HG02852 (cell line): ENCODE measurements at regions not wholly inside any gene's neighbourhood (a gene's known extent, or its start where the extent isn't known, plus 50 kb on each side); places are given as distances from the start of the nearest gene placed in this dataset.

Experiments
- ATAC-seq: cut with Tn5 transposase; IDR thresholded peaks from one replicate; pipeline ENCODE4 v1.9.1; 2021; ENCODE audit warnings: mild to moderate bottlenecking, moderate library complexity; ENCODE audit not compliant: unreplicated experiment

DNA sequence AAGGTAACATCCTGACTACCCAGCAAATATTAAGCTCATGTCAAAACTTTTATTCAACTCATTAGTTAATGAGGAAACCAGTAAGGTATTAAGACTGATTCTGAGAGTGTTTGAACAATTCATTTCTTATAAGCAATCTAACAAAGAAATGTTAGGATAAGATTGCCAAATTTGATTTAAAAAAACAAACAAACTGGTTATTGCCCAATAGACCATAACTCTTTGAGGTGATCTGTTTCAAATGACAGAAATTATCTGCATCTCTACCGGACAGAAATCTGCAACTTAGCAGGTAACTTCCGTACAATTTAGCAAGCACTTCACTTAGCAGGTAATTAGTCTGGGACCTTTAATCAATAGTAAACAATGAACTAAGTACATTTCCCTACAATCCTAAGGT lies 82.9 kb upstream of the BARX2 start:
- ATAC-seq = no peak

DNA sequence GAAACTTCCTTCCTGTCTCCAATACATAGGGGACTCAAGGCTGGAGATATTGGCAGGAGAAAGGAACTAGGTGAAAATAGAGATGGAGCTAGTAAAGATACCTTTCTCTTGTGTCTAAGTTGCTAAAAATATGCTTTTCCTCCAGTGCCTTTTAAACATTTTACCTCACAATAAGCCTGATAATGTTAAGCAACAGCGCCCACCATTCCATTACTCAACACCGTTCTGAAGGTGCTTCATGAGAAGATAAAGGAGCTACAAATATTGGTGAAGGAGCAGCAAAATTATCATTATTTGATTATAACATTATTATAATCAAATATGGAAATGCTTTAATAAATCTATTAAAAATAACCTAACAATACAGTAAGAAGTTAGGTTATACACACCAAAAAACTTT lies 83.6 kb upstream of the BARX2 start:
- ATAC-seq = no peak

DNA sequence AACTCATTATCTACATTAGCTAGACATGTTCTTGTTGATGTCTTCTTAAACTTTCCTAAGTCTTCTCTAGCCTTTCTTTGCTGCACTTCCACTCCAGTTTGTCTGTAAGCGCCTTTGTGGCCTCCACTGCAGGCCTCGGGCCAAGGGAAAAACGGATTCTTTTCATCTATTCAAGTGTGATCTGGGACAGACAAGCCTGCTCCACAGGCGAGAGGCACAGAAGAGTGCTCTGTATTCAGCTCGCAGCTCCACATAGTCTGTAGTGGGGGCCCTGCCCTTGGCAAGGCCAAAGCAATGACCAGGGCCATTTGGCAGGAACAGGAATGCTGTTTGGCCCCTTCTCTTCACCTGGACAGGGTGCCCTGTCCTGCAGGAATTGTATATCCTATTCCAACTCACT lies 84.1 kb upstream of the BARX2 start:
- ATAC-seq = no peak

DNA sequence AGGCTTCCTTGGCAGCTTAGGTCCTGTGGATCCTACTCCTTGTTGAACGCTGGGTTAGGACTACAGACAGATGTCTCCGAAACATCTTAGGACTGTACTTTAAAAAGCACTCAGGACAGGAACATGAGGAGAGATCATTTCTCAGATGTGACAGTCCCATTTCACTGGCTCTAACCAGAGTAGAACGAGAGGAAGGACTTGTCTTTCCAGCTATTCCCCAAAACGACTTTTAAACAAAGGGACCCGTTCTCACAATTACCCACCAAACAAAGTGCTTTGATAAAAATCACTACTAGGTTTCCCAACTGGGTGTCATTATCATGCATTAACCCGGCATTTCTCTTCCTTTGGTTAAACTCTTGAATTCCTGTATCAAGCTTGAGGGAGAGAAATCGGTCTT lies 84.7 kb upstream of the BARX2 start:
- no peak for ATAC-seq

DNA sequence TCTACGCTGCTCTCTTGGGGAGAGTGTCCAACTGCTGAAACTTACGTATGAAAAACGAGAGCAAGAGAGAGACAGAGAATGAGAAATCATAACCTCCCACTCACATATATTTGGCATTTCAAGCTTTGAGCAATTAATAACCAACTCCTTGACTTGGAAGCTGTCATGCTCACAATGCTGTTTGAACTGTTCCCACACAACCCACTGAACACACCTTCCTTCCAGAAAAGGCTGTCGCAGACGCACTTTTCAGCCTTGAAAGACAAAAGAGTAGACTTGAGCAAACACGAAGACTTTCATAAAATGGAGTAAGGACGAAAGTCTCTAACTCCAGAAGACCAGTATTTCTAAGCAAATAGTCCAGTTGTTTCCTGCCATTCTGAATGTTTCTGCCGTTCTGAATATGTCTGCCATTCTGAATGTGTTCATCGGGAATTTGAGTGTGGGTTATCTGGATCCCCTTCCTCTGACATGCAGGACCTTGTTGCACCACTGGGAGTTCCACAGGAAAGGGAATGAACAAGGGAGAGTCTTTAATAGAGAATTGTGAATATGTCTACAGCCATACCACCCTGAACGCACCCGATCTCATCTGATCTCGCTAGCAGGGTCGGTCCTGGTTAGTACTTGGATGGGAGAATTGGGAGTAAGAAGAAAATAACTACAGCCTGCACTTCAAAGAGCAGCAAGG lies 86.2 kb upstream of the BARX2 start:
- no peak for ATAC-seq

DNA sequence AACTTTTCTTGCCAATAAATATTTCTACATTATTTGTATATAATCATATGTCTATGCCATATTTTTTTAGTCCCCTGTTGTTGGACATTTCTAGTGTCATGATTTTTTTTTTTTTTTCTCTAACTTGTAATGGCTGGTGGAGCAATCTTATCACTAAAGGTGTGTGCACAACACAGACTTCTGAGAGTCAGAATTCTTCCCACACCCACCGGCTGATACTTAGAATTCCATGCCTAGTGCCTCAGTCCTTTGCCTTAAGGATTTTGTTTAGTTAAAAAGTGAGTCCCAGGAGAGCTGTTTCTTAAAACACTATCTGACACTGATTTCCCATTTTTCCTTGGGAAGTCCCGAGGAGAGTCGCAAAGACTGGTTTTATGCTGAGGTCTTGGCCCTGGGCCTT lies 87.7 kb upstream of the BARX2 start:
- ATAC-seq = no peak

DNA sequence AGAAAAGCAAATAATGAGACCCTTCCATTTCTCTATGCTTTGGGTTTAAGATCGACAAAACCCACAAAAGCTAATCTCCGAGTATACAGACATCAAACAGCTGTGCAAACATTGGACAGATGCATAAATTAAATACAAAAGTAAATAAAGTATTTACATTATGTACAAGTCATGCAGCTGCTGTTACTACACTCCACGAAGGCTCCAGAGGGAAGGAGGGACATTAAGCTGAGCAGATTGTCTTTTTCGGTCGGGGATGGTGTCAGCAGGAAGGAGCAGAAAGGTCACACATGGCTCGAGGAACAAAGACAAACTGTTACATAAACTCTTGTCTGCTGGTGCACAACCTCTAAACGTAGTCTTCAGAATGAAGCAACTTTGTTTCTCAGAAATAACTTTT lies 88.8 kb upstream of the BARX2 start:
- no peak for ATAC-seq

DNA sequence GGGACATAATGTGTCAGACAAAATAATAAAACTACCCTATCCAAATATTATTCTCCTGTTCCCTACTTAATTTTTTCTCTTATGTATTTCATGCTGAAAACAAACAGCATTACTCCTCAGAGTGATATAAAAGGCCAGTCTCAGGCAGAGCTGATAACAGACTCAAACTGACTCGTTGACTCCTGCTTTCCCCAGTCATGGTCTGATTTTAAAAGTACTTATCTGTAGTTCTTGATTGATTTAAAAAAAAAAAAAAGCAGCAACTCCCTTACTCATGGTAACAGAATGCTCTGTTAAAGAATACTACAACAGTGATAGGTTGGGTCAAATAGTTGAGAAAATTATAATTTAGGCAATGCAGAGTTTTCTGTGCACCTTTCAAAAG lies 90.3 kb upstream of the BARX2 start:
- no peak for ATAC-seq

DNA sequence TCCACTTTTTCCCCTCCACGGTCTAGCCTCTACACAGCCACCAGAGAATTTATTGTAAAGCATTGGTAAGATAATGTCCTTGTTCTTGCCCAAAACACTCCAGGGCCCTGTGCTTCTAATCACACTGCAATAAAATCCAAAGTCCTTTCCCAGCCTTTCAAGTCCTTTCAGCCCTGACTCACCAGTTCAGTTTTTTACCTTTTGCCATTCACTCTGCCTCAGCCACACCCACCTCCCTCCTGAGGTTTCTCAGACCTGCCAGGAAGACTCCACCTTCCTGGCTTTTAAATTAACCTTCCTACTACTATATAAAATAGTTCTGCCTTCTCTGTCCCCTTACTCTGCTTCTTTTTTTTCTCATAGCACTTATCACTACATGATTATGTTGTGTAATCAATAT lies 91.0 kb upstream of the ARHGAP32 start:
- ATAC-seq = no peak

DNA sequence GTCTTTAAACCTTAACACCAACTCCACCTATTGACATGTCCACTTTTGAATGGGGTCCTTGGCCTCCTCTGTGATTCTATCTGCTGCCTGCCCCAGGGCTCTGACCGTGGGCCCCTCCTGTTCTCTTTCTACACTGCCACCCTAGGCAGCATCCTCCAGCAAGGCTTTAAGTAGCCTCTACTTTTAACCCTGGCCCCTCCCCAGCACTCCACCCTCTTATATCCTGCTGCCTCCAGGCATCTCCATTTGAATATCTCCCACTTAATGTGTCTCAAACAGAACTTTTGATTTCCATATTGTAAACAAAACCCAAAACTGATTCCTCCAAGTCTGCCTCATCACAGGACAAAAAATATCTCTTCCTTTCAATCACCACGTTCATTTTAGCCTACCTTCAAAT lies 90.5 kb upstream of the ARHGAP32 start:
- no peak for ATAC-seq

DNA sequence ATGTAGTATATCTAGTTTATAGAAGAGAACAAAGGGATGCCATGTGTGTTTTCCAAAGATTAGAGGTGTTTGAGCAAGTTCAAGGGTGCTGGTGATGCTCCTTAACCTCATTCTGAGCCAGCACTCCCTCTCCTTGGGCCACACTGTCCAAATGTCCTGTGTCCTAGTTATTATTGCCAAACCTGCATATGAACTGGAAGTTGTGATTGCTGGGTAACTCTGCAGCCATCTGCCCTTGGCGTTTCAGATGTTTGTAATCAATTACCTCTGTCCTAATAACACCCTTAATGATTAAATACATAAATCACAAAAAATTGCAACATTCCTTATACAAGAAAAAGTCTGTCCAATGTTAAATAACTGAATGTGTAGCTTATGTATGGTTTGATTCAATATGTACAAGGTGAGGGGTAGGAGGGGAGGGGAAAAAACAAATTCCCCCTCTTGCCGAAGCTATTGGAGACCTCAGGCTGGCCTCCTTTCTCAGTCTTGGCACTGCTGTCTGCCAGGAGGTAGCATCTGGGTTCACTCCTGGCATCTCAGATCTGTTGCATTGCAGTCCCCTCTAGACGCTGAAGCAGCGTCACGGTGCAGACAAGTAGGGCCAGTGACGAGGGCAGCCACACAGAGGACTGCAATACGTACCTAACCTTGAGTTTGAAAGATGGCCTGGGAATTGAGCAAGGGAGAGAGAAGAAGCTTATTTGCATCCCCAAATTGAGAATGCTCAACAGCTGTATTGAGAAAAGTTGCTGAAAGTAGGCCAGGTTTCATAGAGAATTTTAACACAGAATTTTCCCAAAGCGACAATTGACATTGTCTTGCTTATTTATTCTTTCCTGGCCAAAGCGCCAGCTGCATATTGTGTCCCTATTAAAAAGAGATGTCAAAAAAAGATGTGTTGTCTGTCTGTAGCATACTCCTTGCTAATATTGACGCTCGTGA lies 89.6 kb upstream of the ARHGAP32 start:
- no peak for ATAC-seq

DNA sequence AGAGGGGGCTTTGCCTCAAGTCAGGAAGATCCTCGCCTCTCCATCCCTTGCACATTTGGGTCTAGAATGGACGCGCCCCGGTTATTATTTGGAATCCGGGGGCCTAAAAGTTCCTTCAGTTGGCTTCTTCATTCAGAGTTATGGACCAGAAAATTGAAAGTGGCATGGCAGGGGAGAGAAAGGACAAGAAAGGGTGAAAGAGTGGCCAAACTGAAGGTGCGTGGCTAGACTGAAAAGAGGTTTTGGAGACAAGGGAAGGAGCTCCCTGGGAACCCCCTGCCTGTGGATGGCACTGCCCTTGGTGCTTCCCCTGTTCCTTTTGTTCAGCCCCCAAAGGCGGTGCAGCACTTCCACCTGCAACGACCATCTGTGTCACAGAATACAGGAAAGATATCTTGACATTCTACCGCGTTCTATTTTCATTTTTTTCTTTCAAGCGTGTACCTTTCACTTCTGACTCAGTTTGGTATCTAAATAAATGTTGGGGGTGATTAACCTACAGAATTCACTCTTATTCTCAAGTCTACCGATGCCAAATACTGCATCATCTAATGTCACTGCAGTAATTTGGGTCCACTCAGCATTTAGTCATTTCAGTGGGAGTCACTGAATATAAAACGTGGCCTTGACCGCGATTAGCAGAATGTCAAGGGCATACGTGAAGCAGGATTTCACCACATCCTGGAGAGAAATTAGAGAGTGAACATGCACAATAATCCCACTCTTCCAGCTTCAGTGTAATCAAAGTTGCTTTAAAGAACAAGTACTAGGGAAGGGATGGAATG lies 88.1 kb upstream of the ARHGAP32 start:
- peak; percentile 4 for ATAC-seq

DNA sequence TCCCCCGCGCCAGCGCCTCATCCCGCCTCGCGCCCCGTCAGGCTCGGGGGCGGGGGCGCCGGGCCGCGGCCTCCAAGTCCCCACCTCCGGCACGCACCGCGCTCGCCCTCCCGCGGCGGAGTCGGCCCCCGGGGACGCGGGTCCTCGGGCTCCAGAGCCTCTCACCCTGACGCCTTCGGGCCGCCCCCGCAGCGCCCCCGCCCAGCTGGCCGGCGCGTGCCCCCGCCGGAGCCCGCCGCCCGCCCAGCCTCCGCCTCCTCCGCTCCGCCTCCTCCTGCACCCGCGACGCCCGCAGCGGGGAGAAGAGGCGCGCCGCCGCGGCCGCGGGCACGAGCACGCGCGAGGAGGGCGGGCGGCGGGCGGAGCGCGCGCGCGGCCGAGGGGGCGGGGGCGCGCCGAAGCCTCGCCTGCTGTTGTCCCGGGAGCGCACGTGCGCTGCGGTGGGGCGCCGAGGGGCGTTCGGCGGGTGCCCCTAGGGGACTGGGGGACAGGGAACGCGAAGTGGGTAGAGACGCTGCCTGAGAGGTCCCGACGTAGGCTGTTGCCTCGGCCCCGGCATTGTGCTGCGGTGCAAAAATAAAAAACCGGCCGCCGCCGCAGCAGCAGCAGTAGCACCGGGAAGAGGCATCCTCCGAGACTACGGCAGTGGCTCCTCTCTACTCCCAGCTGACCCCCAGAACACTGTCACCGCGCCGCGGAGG lies 87.4 kb upstream of the ARHGAP32 start:
- ATAC-seq = peak; percentile 65

DNA sequence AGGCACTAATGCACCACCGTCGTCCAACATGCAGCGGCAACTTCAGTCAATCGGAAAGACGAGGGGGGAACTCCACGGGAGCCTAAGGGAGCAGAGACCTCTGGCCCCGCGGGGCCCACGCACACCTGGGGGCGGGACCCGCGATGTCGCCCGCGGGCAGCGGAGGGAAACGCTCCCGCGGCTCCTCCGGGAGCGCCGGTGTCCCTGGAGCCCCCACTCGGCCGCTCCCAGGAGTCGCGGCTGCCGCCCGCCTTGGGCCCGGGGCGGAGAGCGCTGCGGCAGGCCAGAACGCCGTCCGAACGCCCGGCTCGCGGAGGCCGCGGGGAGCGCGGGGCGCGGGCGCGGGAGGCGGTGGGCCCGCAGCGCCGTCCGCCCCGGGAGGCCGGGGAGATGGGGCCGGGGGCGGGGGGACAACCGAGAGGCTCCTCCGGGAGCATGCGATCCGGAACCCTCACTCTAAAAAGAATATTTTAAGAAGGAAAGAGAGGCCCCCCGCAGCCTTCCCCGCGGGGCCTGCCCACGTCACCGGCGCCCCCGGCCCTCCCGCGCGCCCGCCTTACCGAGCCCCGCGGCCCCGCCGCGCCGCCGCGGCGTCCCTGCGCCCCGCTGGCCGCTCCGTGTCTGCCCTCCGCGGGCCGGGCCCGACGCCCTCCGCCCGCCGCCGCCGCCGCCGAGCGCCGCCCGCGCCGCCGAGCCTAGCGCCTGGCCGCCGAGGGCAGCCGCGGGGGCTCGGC lies 86.6 kb upstream of the ARHGAP32 start:
- ATAC-seq = peak; percentile 10

DNA sequence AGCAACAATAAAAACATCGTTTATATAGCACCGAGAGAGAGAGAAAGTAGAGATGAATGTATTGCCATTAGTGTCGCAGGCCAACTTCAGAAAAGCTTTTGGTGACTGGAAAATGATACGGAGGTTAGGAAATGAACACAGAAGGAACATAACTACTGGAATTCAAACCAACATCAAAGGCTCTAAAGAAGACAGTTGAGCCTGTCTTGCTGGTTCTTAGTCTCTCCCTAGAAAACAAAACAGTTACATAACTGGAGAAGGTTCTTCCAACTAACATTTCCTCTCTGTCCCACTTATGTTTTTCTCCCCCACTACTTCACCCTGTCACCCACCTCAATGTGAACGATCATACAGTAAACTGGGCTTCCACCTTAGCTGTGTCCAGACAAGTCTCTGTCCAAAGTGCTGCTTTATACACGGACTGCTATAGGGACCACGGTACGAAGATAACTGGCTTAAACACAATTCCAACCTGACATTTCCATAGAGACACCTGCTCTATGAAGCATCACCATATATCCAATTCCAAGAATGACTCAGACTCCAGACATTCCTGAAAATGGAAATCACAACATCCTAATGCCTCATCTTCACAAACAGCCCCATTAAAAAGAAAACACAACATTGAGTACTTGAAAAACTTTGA lies 85.2 kb upstream of the ARHGAP32 start:
- no peak for ATAC-seq

DNA sequence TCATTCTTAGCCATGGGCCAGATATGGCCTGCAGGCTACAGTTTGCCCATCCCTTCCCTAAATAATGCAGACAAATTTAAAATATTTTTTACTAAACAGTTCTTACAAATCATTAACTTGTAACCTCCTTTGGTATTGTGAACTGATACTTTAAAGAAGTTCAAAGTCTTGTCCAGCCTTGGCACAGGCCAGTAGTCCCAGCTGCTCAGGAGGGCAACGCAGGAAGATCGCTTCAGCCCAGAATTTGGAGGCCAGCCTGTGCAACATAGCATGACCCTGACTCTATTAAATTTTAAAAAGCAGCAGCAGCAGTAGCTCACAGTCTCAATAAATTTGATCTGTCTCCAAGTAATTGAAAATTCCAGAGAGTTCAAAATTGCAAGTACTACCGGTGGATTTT lies 83.7 kb upstream of the ARHGAP32 start:
- no peak for ATAC-seq

DNA sequence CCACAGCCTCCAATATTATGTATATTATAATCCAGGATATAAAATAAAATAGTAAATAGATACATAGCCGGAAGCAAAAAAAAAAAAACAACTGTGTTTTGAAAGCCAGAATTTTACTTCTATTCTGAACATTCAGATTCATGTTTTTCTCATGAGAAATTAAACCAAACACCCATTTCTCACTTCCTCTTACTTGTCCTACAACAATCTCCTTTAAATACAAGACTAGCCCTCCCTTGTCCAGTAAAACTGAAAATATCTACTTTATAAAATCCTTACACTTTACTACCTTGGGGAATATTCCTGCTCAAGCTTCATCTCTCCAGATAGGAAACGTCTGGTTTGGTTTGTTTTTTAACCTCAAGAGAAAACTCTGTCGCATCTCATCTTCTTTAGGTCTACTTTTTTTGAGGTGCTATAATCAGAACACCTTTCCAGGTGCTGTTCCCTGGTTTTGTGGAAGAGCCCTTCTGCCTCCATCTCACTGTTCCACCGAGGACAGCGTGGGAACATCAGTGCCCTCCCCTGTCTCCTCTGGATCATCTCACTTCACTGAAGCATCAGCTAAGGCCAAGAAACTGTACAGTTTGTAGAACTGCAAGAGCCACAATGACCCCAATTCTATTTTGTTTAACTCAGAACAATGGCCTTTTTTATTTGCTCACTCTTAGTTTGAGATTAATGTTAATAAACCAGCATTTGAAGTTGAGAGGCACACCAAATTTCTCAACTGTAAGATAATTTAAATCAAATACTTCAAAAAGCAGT lies 82.0 kb upstream of the ARHGAP32 start:
- no peak for ATAC-seq

DNA sequence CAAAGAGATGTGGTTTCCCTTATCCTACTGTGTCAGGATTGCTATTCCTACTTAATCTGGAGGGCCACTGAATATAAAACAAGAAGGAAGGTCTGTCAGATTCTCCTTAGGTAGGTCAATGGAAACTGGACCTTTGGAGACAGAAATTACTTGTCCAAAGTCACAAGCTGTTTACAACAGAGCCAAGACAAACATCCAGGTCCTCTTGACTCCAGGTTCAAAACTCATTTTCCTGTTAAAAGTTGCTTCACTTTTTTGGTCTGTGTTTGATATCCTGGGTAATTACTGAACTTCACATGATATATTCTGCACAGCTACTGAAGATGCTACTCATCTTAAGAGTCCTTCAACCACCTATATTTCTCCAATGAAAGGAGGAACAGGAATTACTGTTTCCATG lies 81.2 kb upstream of the ARHGAP32 start:
- no peak for ATAC-seq

DNA sequence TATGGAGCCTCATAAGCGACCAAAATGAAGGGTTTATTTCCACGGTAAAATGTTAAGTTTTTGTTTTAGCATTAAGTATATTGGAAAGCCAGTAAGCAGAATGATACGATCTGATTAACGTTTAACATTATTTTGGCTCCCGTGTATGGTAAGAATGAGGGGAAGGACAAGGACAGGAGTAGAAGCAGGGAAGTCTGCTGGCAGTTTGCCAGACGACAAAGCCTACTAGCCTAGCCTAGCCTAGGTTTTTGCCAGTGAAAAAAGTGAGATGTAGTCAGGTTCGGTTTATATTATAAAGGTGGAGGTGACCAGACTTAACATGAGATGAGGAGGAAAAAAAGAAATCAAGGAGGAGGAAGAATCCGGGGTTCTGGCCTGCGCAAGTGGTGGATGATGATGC lies 78.9 kb upstream of the ARHGAP32 start:
- no peak for ATAC-seq
